GM19452 (cell line): ENCODE measurements at regions not wholly inside any gene's neighbourhood (a gene's known extent, or its start where the extent isn't known, plus 50 kb on each side); places are given as distances from the start of the nearest gene placed in this dataset.
"Not testable (repeated sequence)": the region's sequence is repeated elsewhere in the genome, so short reads cannot be mapped to it uniquely, and the experiment has no call there.

Experiments used
- ATAC-seq: cut with Tn5 transposase; IDR thresholded peaks from one replicate; pipeline ENCODE4 v1.9.1; 2021; ENCODE audit not compliant: unreplicated experiment

DNA sequence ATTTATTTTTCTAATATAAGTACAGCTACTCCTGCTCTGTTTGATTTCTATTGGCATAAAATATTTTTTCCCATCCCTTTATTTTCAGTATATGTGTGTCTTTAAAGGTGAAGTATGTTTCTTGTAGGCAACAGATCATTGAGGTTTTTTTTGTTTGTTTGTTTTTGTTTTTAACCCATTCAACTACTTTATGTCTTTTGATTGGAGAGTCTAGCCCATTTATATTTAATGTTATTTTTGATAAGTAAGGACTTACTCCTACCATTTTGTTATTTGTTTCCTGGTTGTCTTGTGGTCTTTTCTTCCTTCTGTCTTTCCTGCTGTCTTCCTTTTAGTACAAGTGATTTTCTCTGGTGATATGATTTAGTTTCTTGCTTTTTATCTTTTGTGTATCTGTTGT is 285.1 kb upstream of the PROX1 start:
- ATAC-seq: no peak

DNA sequence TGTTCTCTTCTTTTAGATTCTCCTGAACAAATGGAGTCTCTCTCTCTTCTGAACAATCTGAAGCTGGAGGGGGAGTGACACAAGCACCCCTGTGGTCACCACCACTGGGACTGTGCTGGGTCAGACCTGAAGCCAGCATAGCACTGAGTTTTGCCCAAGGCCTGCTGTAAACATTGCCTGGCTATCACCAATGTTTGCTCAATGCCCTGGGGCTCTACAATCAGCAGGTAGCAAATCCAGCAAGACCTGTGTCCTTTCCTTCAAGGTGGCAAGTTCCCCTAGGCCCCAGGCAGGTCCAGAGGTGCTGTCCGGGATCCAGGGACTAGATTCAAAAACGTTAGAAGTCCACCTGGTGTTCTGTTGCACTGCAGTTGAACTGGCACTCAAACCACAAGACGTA is 282.8 kb upstream of the PROX1 start:
- no peak for ATAC-seq

DNA sequence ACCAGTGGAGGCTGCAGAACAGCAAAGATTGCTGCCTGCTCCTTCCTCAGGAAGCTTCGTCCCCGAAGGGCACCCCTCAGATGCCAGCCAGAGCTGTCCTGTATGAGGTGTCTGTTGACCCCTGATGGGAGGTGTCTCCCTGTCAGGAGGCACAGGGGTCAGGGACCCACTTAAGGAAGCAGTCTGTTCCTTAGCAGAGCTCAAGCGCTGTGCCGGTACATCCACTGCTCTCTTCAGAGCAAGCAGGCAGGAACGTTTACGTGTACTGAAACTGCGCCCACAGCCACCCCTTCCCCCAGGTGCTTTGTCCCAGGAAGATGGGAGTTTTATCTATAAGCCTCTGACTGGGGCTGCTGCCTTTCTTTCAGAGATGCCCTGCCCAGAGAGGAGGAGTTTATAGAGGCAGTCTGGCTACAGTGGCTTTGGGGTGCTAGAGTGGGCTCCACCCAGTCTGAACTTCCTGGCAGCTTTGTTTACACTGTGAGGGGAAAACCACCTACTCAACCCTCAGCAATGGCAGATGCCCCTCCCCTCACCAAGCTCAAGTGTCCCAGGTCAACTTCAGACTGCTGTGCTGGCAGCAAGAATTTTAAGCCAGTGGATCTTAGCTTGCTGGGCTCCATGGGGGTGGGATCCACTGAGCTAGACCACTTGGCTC is 275.8 kb upstream of the PROX1 start:
- ATAC-seq: not testable (repeated sequence)

DNA sequence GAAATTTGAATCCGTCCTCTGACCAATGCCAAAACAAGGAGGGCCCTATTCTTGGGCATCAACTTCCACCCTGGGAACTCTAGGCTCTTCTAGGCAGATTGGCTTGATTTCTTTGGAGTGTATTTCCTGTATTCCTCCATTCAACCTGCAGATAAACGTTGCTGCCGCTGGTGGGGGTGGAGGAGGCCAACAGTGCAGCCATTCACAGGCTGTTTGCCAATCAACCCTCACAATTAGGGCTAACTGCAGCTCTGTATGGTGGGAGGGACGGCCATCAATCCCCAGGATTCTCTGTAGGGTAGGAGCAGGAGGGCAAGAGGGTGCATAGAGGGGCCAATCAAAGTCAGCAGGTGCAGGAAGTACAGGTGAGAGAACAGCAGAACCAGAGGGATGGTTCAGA is 273.1 kb upstream of the PROX1 start:
- no peak for ATAC-seq

DNA sequence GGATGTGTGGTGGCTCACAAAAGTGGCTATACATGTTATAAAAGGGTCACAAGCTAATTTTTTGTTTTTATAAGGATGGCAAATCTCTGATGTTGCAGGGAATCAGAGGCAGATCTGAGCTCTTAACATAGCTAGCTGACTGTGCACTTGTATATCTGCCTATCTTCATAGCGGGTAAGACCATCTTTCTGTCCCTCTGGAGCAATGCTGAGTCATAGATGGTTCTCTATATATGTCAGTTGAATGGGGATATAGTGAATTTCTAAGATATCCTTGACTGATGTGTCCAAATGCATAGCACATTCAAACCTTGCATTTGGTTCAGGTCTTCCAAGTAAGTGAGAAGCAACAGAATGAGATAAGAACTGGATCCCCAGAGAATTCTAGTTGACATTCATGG is 272.6 kb upstream of the PROX1 start:
- ATAC-seq: no peak

DNA sequence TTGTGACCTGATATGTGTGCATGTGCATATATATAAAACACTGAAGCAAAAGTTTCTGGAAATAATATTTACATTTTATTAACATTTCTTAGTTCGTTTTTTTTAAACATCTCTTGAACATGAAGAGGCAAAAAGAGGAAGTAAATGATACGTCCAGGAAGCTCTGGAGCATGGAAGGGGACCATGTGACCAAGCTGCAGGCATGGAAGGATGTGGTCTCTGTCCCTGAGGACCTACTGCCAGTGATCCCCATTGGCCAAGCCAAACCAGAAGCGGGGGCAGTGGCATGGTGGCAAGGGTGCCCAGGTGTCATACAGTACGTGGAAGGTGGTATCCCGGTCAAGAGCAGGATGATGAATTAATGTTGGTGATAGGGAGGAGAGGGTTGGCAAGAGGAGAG is 268.3 kb upstream of the PROX1 start:
- ATAC-seq: no peak

DNA sequence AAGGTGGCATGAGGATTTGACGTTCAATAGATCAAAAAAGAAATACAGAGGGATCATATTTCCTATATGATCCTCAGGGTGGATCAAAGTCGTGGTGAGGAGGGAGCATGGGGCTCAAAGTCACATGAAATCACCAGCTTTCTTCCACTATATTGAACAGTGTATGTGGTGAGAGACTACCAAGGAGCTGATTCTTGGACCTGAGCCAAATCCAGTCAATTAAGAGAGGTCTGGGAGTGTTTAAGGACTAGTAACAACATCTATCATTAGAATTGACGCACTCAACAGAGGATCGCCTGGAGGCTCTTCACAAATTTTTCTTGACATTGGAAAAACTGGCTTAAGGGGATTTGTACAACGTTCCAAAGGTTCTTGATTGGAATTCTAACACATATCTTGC is 267.7 kb upstream of the PROX1 start:
- no peak for ATAC-seq

DNA sequence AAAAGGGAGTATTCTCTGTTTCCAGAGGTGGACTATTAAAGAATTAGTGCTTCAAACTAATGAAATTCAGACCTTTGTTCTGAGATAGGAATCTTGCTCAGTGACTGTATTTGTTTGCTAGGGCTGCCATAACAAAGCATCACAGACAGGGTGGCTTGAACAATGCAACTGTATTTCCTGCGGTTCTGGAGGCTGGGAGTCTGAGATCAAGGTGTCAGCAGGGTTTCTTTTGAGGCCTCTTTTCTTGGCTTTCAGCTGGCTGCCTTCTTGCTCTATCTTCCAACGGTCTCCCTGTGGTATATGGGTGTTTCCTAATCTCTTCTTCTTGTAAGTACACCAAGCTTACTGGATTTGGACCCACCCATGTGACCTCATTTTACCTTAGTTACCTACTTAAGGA is 264.6 kb upstream of the PROX1 start:
- no peak for ATAC-seq

DNA sequence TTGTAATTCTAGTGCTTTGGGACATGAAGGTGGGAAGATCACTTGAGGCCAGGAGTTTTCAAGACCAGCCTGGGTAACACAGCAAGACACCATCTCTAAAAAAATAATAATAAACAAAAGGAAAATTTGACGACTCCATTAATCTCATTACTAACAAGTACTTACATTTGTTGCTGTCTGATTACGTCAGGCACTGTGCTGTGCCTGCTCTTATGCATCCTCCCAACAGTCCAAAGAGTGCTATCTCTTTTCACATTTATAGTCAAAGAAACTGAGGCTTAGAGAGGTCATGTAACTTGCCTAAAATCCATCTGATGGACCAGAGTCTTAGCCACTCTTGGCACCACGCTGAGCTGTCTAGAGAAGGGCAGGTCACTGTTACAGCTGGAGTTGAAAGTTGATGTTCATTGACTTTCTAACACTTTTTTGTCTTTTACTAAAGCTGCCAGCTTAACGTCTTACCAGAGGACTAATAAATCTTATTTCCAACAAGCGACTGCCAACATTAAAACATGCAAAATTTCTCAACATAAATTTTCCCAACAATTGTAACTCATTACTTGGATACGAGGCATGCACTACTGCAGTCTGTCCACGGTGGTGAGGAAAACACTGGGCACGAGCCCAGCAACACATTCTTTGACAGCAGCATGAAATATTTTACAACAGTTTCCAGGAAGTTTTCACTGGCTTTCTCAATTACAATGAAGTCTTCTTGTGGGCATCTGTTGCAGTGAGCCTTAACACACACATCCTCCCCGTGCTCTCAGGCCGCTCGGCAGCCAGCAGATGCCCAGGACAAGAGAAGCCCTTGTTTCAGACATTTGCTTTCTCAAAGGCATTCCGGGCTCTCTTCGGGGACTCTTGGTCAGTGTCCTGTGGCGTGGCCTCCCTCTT is 262.9 kb upstream of the PROX1 start:
- no peak for ATAC-seq

DNA sequence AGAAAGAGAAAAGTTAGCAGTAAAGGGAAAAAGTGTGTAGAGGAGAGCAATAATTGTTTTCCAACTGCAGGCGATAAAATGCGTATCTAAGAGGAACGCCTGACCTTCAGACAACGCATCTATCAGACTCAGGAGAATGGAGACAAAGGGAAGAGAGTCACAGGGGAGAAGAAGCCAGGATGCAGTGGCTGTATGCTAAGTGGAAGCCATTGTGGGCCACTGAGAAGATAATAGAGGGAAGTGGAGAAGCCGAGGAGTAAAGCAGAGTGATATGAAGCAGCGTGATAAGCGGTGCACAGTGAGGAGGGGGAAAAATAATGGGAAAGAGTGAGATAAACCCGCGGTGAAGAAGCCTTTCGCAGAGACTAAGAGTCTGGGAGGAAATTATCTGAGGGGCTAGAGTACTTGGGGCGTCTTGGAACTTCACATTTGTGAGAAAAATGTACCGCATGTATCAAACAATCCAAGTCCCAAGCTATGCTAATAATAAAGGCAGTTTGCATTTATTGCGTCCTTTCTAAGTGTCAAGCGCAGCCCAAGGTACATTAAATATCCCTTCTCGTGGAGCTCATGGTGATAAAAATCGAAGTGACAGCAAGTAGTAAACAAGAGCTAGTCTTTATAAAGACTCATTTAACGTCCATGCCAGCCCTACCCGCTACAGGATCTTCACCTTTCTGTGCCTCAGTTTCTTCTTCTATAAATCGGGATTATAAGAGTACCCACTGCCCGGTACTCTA is 259.8 kb upstream of the PROX1 start:
- no peak for ATAC-seq

DNA sequence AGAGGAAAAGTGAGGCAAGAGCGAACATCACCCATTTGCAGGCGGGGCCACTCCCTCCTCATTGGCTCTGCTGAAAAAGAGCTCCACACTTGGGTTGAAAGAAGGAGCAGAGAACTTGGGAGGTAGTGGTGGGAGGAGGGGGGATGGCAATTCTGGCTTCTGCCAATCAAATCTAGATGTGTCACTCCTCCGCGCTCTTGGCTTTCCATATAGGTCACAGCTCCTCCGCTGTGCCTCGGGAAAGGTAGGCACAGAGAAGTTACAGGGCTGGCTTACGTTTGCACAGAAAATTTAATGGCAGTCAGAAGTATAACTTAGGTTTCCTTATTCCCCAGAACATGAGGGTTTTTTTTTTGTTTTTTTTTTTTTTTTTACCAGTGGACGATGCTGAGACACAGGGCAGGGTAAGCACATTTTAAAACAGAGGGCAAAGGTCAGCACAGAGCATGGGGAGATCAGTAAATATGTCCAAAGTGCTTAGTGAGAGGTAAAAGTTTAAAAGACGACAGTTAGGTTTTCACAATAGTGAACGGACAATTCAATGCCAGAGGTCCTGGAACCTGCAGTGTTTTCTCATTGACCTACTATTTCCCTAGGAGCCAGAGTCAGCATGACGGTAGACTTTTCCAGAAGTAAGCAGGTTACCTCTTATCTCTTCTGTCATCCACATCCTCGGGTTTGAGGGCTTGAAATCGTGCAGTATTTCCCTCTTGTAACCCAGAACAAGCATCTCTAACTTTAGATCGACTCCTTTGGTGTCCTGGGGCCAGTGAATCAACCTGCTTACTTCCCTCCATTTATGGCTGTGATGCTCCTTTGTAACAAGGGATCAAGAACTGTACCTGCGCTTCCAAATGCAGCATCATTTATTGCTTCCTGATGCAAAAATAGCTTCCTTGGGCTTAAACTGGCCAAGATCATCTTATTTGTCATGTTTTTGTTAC is 258.9 kb upstream of the PROX1 start:
- no peak for ATAC-seq

DNA sequence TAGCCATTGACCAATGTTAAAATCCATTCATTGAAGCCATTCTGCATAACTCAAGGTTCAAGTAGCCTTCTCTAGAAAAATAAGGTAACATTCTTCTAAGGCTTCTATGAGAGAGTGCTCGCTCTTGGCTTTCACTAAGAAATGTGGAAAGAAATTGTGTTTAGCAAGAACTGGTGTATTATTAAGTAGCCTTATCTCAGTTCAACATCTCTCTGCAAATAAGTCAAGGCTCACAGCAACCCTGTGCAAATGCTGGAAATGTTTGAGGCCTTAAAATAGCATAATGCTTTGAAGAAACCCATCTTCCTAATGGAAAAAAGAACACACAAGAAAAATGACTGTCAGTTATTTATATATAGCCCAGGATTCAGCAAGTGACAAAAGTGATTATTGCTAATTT is 254.1 kb upstream of the PROX1 start:
- ATAC-seq: no peak

DNA sequence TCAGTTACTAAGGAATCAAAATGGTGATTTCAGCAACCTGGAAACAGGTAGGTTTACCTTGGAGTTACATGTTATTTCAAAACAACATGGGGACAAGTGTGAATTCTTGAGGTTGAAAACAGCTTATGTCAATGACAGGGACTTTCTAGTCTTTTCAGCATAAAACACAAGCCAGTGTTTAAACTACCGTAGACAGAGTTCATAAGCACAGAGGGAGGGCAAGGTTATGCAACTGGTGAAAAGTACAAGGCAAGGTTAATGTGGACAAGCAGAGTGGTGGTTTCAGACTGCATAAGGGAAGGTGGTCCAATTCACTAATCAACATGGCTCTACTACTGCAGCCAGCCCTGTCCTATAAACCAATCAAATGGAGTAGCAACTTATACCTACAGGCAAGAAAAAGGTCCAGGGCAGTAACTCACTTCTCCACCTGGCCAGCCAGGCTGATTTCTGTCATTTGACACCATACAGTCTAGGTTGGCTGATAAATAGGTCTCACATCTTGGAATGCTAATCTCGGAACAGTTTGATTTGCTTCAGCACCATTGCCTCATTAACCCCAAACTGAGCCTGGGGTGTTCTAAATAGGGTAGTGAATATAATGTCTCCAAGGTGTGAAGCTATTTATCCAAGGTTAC is 250.3 kb upstream of the PROX1 start:
- ATAC-seq: no peak

DNA sequence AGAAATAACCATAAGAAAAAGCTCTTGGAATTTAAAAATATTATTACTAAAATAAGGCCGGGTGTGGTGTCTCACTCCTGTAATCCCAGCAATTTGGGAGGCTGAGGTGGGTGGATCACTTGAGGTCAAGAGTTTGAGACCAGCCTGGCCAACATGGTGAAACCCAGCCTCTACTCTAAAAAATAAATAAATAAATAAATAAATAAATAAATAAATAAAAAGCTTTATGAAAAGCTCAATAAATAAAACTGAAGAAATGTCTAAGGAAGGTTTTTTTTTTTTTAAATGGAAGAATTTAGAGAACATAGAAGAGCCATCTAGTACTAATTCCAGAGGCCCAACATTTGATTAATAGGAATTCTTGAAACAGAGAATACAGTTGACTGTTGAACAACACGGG is 249.1 kb upstream of the PROX1 start:
- no peak for ATAC-seq

DNA sequence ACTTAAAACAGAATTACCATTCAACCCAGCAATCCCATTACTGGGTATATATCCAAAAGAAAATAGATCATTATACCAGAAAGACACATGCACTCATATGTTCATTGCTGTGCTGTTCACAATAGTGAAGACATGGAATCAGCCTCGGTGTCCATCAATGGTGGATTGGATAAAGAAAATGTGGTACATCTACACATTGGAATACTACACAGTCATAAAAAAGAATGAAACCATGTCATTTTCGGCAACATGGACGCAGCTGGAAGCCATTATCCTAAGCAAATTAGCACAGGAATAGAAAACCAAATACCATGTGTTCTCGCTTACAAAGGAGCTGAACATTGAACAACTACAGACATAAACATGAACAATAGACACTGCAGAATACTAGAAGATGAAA is 244.8 kb upstream of the PROX1 start:
- no peak for ATAC-seq

DNA sequence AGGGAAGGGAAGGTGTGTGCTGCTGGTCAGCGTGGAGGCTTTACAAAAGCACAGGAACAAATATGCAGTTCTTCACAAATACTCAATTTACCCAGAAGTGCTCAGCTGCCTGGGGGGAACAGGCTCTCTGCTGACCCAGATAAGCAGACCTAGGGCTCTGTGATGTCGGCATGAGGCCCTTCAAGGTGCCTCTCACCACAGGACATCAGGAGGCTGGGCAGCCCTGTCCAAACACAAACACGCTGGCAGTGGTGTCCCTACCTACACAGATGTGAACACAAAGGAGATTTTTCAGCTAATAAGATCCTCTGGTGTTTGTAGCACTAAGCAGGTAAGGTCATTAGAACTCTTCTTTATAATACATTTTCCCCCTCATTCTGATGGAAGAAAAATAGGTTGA is 243.0 kb upstream of the PROX1 start:
- ATAC-seq: no peak

DNA sequence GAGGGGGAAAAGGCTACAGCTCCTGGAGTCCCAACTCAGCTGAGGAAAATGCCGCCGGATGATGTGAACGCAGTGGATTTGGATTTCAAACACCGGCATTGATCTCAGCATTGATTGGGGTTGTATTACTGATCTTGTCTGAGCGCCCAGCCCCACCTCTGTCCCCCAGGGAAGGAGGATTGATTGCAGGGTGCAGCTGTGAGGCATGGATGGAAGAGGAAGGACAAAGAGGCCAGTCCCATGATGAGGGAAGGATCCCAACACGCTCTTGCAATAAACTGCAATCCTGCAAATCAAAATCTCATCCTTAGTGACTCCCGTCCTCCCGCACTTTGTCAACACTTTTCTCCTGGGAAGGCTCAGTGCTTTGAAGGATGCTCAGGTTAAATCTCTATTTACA is 242.3 kb upstream of the PROX1 start:
- ATAC-seq: no peak

DNA sequence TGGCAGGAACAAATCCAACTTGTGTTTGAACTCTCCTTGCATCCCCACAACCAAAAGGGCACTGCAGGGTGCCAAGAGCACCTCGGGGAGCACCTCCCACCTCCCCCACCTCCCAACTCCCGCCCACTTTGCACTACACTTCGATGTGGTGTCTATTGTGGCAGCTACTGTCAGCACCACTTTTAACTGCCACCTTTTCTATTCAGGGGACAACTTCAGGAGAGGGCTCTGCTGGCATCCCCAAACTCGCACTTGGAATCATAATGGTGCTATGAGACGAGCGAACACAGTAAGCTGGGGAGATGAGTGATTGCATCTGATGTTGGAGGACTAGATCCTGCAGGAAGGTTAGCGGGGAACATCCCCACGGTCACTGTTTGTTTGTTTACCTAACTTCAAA is 238.2 kb upstream of the PROX1 start:
- ATAC-seq: no peak

DNA sequence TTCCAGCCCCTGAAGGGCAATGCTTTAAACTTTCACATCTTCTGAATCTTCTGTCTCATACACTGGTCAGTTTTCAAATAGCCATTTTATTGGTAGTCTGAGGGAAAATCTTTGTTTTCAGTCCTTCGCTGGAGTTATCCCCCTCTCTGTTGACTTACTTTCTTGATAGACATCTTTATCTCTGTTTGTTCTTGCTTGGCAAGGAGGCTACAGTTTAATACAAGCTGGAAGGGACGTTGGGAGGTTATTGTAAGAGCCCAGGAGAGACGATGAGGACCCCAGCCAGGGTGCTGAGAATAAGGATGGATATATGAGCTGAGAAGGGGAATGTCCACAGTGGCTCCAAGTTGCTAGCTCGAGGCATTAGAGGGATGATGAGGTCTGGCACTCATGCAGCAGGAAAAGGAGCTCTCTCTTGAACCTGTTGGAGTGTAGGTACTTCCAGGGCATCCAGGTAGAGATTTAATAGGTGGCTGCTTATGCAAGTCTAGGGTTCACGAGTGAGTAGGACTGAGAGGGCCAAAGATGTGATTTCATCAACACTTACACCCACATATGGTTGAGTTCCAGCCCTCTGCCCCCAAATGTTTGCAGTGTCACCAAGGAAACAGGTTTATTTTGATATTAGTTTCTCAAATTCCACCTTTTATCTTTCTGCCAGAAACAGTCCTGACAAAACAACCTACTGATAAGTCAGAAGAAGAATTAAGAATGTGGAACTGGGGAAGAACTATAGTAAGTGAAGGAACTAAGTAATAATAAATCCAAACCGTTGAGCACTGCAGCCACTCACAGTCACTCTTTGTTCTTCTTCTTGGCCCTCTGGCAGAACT is 237.3 kb upstream of the PROX1 start:
- no peak for ATAC-seq

DNA sequence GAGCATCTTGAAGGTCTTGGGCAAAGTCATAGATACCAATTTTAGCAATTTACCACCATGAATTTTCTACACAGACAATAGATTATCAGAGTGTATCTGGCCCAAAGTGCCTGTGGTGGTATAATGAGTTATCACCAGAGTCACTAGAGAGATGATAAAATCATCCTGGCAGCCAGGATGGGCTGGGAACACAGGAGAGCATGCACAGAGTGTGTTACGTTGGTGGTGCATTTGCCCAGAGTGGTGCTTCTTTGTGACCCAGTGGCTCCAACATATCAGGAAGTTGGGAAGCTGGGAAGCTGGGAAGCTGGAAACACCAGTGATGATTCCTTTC is 236.7 kb upstream of the PROX1 start:
- no peak for ATAC-seq
